HCT116 (cell line): ENCODE measurements at regions not wholly inside any gene's neighbourhood (a gene's known extent, or its start where the extent isn't known, plus 50 kb on each side); places are given as distances from the start of the nearest gene placed in this dataset.

ENCODE experiments used
- ATAC-seq: fragments of 200-7000 bp; cut with Tn5 transposase; 2 replicates; pipeline ENCODE4 v1.9.1; 2020; ENCODE audit warnings: mild to moderate bottlenecking, moderate library complexity
- BruUV-seq: library from RNA; stranded (reverse); fragments of 400-500 nt; replicated peaks from 2 replicates; lab custom pipeline; 2021; lab: Mats Ljungman, UMichigan
- CTCF ChIA-PET: fragments of 300-600 bp; sonication (Branson Sonifier 250); formaldehyde crosslinking; loops from one replicate; lab custom pipeline; 2021; ENCODE audit warnings: antibody characterized with exemption; lab: Charles Lee
- POLR2A ChIA-PET: fragments of 300-600, 350-600 bp; sonication (Branson Sonifier 250); formaldehyde crosslinking; loops from one replicate; lab custom pipeline; 2021; ENCODE audit warnings: antibody characterized with exemption; lab: Charles Lee
- RAD21 ChIA-PET, 2 experiments: fragments of 300-600 bp; sonication (Branson Sonifier 250); formaldehyde crosslinking; loops; one replicate each; lab custom pipeline; 2023; ENCODE audit warnings: low total read pairs in 2 of 2; ENCODE audit not compliant: uncharacterized antibody in 2 of 2, unreplicated experiment in 2 of 2, low non-redundant PET in 1 of 2; lab: Charles Lee
- DNase-seq: peaks from one replicate; pipeline ENCODE4 v3.0.0-alpha.2; 2010; ENCODE audit warnings: low read depth, low spot score
- H2AFZ ChIP-seq: fragments of 200-600 bp; shearing (Covaris generic), sonication (generic); 2 replicates; pipeline ENCODE4 v1.6.1; 2017; ENCODE audit warnings: low read depth, mixed run types, mixed read lengths, antibody characterized with exemption, low read length; ENCODE audit not compliant: poor library complexity, severe bottlenecking
- H3K27ac ChIP-seq: 2 replicates; pipeline ENCODE4 v1.5.1; 2012; ENCODE audit warnings: low read depth, low read length
- H3K27me3 ChIP-seq: fragments of 200-600 bp; sonication (generic); 2 replicates; pipeline ENCODE4 v1.6.1; 2016; ENCODE audit warnings: mixed run types, low read length, mixed read lengths; ENCODE audit not compliant: insufficient read depth
- H3K36me3 ChIP-seq, 2 experiments: fragments of 200-500 bp in 1 of 2; fragments of 200-600 bp in 1 of 2; sonication (Bioruptor generic) in 1 of 2; sonication (generic) in 1 of 2; 2 replicates each; pipeline versions ENCODE4 v1.5.1 to v1.6.1; 2014 to 2016; ENCODE audit warnings: low read length in 2 of 2, inconsistent platforms in 1 of 2, mixed read lengths in 1 of 2, mixed run types in 1 of 2; ENCODE audit not compliant: insufficient read depth in 2 of 2, control insufficient read depth in 1 of 2
- H3K4me1 ChIP-seq, 2 experiments: fragments of 200-600 bp in 1 of 2; sonication (generic) in 1 of 2; 2 replicates each; pipeline versions ENCODE4 v1.5.1 to v1.6.1; 2012 to 2017; ENCODE audit warnings: low read length in 2 of 2, inconsistent platforms in 1 of 2, mild to moderate bottlenecking in 1 of 2, mixed read lengths in 1 of 2, mixed run types in 1 of 2, moderate library complexity in 1 of 2; ENCODE audit not compliant: insufficient read depth in 2 of 2, control insufficient read depth in 1 of 2
- H3K4me2 ChIP-seq: fragments of 200-600 bp; sonication (generic); 2 replicates; pipeline ENCODE4 v1.6.1; 2017; ENCODE audit warnings: mixed run types, low read length, mixed read lengths
- H3K4me3 ChIP-seq, 2 experiments: fragments of 200-600 bp in 1 of 2; sonication (generic) in 1 of 2; replicated peaks in 1 of 2; 2 replicates each; pipeline ENCODE4 v1.5.1; 2011 to 2016; ENCODE audit warnings: low read length in 2 of 2, control low read depth in 1 of 2, low read depth in 1 of 2, mild to moderate bottlenecking in 1 of 2, mixed read lengths in 1 of 2, mixed run types in 1 of 2
- H3K79me2 ChIP-seq: fragments of 200-600 bp; sonication (generic); 2 replicates; pipeline ENCODE4 v1.6.1; 2017; ENCODE audit warnings: mild to moderate bottlenecking, mixed run types, low read length, moderate library complexity, mixed read lengths; ENCODE audit not compliant: insufficient read depth
- H3K9ac ChIP-seq: fragments of 200-600 bp; sonication (generic); 2 replicates; pipeline ENCODE4 v1.6.1; 2016; ENCODE audit warnings: low read length, mixed read lengths
- H3K9me2 ChIP-seq: fragments of 200-600 bp; sonication (generic), shearing (Covaris generic); 2 replicates; pipeline ENCODE4 v1.6.1; 2017; ENCODE audit warnings: mixed run types, mild to moderate bottlenecking, moderate library complexity; ENCODE audit not compliant: insufficient read depth
- H3K9me3 ChIP-seq, 2 experiments: fragments of 200-500 bp in 1 of 2; fragments of 200-600 bp in 1 of 2; sonication (Bioruptor generic) in 1 of 2; sonication (generic) in 1 of 2; 2 replicates each; pipeline ENCODE4 v1.6.1; 2014 to 2017; ENCODE audit warnings: low read length in 2 of 2, mixed read lengths in 2 of 2, inconsistent platforms in 1 of 2, low read depth in 1 of 2, mild to moderate bottlenecking in 1 of 2, mixed run types in 1 of 2, moderate library complexity in 1 of 2; ENCODE audit not compliant: control insufficient read depth in 1 of 2, insufficient read depth in 1 of 2
- H4K20me1 ChIP-seq: fragments of 200-600 bp; sonication (generic), shearing (Covaris generic); 2 replicates; pipeline ENCODE4 v1.6.1; 2017; ENCODE audit warnings: mixed run types, mild to moderate bottlenecking, moderate library complexity; ENCODE audit not compliant: insufficient read depth
- ATF3 ChIP-seq: IDR thresholded peaks from 2 replicates; pipeline ENCODE4 v1.6.1; 2012
- CBX3 ChIP-seq: IDR thresholded peaks from 2 replicates; pipeline ENCODE4 v1.6.1; 2012; ENCODE audit warnings: low read depth
- ELF1 ChIP-seq: IDR thresholded peaks from 2 replicates; pipeline ENCODE4 v1.6.1; 2012; ENCODE audit warnings: low read depth, borderline replicate concordance
- EZH2phosphoT487 ChIP-seq: fragments of 200-600 bp; IDR thresholded peaks from 2 replicates; pipeline ENCODE4 v1.6.1; 2018; ENCODE audit warnings: antibody characterized with exemption, borderline replicate concordance
- POLR2A ChIP-seq: IDR thresholded peaks from 2 replicates; pipeline ENCODE4 v1.7.0; 2011; ENCODE audit warnings: borderline replicate concordance; ENCODE audit not compliant: insufficient read depth, insufficient read length; ENCODE audit errors: extremely low read depth
- POLR2AphosphoS5 ChIP-seq: IDR thresholded peaks from 2 replicates; pipeline ENCODE4 v1.6.1; 2011; ENCODE audit warnings: mild to moderate bottlenecking, low read depth, low read length, moderate library complexity
- RAD21 ChIP-seq: IDR thresholded peaks from 2 replicates; pipeline ENCODE4 v1.6.1; 2012; ENCODE audit warnings: low read depth, mild to moderate bottlenecking
- SIN3A ChIP-seq: IDR thresholded peaks from 2 replicates; pipeline ENCODE4 v1.6.1; 2012; ENCODE audit warnings: low read depth
- SP1 ChIP-seq: IDR thresholded peaks from 2 replicates; pipeline ENCODE4 v1.6.1; 2012; ENCODE audit warnings: low read depth
- YY1 ChIP-seq: IDR thresholded peaks from 2 replicates; pipeline ENCODE4 v1.6.1; 2011; ENCODE audit warnings: low read length, low read depth, moderate library complexity, mild to moderate bottlenecking; ENCODE audit not compliant: insufficient replicate concordance; ENCODE audit errors: extremely low read depth
- ZFX ChIP-seq: fragments of 450-650 bp; IDR thresholded peaks from 2 replicates; pipeline ENCODE4 v1.6.1; 2017
- ZNF274 ChIP-seq: fragments of 200-500 bp; sonication (Bioruptor generic); IDR thresholded peaks from 2 replicates; pipeline ENCODE4 v1.6.1; 2014; ENCODE audit warnings: mild to moderate bottlenecking, low read depth, low read length, inconsistent platforms
- intact Hi-C: fragments of 100-400 bp; cut with micrococcal nuclease; formaldehyde crosslinking; loops from 2 replicates; pipeline ENCODE4 v1.10.0; 2022

GRCh38 chr19:28656644-28657043 is 556.3 kb downstream of the UQCRFS1 start:
- intact Hi-C loops = no loop called here
- Histone ChIP-seq H3K4me3 (no peak overlapping the region), H3K9me2 (no peaks in the 10 kb centered on the region), H3K4me1 (no peaks in the 10 kb centered on the region), H3K4me2 (no peak overlapping the region), H3K9ac (no peak overlapping the region), H3K27ac (no peak overlapping the region), H3K27me3 (no peaks in the 10 kb centered on the region), H3K36me3 (no peaks in the 10 kb centered on the region), H3K9me3 (peaks cover 8 to 47% of the 10 kb centered on the region in 2 experiments; a peak in 2 of 4 replicates), H4K20me1 (no peaks in the 10 kb centered on the region), H2AFZ (no peak overlapping the region), H3K79me2 (no peaks in the 10 kb centered on the region)
- no peak for TF ChIP-seq SP1
- no peak for TF ChIP-seq ELF1
- TF ChIP-seq POLR2AphosphoS5 = no peak
- no peak for TF ChIP-seq SIN3A
- TF ChIP-seq CBX3 = no peak
- TF ChIP-seq ZNF274 = no peak
- TF ChIP-seq ZFX = no peak
- no peak for TF ChIP-seq YY1
- no peak for TF ChIP-seq ATF3
- no peak for TF ChIP-seq EZH2phosphoT487
- no TSS peak for BruUV-seq
- ChIA-PET CTCF (no interaction called here), POLR2A (no interaction called here), RAD21 (no interaction called here)
- no peak for ATAC-seq
- DNase-seq = no peak

GRCh38 chr19:28655054-28655453 is 557.9 kb downstream of the UQCRFS1 start:
- H3K9me2 ChIP-seq = no peaks in the 10 kb centered on the region
- no peak overlapping the region for H3K27ac ChIP-seq
- H3K79me2 ChIP-seq = no peaks in the 10 kb centered on the region
- ChIA-PET CTCF (no interaction called here), RAD21 (no interaction called here), POLR2A (no interaction called here)
- DNase-seq = no peak
- no peak overlapping the region for H3K4me2 ChIP-seq
- H3K27me3 ChIP-seq = no peaks in the 10 kb centered on the region
- H3K36me3 ChIP-seq = no peaks in the 10 kb centered on the region
- no TSS peak for BruUV-seq
- intact Hi-C loops = no loop called here
- peaks cover 11 to 48% of the 10 kb centered on the region in 2 experiments; a peak in 2 of 4 replicates for H3K9me3 ChIP-seq
- H3K9ac ChIP-seq = no peak overlapping the region
- H3K4me1 ChIP-seq = no peaks in the 10 kb centered on the region
- no peaks in the 10 kb centered on the region for H4K20me1 ChIP-seq
- no peak for TF ChIP-seq ZFX
- TF ChIP-seq POLR2A = no peak
- no peak for TF ChIP-seq RAD21
- H2AFZ ChIP-seq = no peak overlapping the region
- no peak for ATAC-seq
- H3K4me3 ChIP-seq = no peak overlapping the region
